Stimulated activated CD4-positive, alpha-beta T cell treated with anti-CD3 and anti-CD28 coated beads, Interleukin-1b, Interleukin-23, amount 100 ng/mL, for 24 hours (primary cell): ENCODE measurements at regions not wholly inside any gene's neighbourhood (a gene's known extent, or its start where the extent isn't known, plus 50 kb on each side); places are given as distances from the start of the nearest gene placed in this dataset.
"Not testable (repeated sequence)": the region's sequence is repeated elsewhere in the genome, so short reads cannot be mapped to it uniquely, and the experiment has no call there.

ENCODE experiments used
- DNase-seq, 4 experiments: peaks; one replicate each; pipeline ENCODE4 v3.0.0-alpha.2; 2020; ENCODE audit warnings: low read depth in 4 of 4, low spot score in 1 of 4

DNA sequence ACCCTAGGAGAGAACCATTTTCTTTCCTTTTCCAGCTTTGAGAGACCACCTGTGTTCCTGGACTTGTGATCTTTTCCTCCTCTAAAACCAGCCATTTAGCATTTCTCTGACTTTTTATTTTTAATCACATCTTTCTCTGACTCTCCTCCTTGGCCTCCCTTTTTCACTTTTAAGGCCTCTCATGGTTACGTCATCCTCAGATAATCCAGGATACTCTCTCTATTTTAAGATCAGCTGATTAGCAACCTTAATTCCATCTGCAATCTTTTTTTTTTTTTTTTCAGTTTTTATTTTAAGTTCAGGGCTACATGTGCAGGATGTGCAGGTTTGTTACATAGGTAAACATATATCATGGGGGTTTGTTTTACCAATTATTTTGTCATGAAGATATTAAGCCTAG lies 54.0 kb downstream of the RFPL4B start:
- no peak for DNase-seq

DNA sequence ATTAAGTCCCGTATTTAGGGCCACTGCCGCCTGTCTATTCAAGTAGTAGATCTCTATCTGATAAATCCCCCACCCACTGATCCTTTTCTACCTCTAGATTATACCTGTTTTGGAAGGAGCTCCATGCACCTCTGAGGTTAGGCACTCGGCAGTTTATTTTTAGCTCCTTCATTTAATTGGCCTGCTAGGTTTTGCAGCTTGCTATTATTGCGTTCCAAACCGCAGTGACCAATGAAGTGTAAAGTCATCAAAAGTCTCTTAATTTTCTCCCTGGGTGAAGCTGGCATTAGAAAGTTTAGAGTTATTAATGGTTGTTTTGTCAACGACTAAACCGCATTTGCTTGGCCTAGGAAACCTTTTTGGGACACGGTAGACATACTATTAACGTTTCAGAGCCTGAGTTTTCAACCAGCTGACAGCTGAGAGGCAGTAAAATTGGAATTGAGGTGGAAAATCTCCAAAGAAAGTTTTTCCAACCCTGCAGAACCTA lies 60.0 kb downstream of the RFPL4B start:
- DNase-seq, result no peak

DNA sequence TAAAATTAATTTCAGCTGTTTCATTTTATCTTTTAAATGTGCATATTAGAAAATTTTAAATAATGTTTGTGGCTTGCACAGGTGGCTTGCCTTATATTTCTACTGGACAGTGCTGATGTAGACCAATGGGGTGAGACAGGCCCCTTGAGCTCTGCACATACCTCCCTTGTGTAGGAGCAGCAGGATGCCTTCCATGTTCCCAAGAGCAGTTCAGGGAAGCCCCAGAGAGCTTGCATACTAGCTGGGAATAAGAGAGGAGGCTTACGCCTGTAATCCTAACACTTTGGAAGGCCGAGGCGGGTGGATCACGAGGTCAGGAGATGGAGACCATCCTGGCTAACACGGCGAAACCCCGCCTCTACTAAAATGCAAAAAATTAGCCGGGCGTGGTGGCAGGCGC lies 61.4 kb downstream of the RFPL4B start:
- DNase-seq, result no peak

DNA sequence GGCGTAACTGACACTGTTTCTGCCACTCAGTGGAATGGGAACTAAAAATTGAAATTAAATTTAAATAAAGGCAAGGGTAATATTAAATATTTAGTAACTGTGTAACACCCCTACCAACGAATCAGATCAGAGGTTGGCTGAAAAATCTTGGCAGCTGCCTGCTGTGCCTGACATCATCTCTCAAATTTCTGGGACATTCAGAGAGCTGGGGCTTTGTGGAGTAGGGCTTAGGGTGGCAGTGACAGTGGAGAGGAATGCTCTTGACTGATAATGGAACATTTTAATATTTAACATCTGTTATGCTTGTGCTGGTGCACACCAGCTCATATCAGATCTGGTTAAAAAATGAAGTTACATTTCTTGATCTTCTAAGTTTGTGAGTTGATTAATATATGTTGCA lies 62.2 kb downstream of the RFPL4B start:
- no peak for DNase-seq

DNA sequence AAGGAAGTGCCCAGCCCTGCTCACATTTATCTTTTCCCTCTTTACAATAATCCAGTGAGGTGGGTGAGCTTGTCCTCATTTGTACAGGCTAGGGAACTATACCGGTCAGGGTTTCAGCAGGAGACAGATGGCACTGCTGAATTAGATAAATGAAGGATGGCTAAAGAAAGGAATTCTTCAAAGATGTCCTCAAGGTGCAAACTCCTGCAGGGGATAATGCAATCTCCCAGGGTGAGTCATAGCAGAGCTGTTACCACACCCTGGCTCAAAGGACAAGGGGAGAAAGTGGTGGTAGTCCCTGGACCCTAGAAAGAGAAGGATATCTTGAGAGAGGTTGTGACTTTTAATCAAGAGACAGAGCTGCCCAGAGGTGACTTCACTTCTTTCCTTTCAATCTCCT lies 66.7 kb downstream of the RFPL4B start:
- no peak for DNase-seq

DNA sequence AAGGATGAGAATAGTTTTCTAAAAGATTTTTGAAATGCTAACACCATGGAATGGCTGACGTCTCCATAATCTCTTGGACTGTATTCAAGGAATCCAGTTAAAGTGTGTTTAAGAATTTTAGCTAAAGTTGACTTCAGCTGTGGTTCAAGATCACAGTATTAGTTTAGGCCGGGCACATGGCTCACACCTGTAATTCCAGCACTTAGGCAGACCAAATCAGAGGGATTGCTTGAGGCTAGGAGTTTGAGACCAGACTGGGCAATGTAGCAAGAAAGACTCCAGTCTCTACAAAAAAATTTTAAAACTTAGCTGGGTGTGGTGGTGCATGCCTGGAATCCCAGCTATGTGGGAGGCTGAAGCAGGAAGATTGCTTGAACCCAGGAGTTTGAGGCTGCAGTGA lies 68.2 kb downstream of the RFPL4B start:
- no peak for DNase-seq

DNA sequence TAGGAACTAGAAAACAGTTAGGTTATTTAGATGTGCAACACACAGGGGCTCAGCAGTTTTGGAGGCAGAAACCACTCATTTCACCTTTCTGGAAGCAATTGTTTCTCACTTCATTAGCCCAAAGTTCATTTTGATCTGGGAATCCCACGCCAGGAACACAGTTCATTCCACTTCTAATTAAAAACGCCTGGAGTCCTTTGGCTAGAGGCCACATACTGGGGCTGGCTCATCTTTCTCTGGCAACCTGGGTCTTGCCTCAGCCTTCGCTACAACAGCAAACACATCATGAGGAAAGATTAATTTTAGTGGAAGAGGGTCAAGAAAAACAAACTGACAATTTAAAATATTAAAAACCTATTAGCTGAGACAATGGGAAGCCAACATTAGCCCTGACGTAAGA lies 69.7 kb downstream of the RFPL4B start:
- DNase-seq, result no peak

DNA sequence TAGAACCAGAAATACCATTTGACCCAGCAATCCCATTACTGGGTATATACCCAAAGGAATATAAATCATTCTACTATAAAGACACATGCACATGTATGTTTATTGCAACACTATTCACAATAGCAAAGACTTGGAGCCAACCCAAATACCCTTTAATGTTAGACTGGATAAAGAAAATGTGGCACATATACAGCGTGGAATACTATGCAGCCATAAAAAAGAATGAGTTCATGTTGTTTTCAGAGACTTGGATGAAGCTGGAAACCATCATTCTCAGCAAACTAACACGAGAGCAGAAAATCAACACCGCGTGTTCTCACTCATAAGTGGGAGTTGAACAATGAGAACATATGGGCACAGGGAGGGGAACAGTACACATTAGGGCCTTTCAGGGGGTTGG lies 79.9 kb downstream of the RFPL4B start:
- not testable (repeated sequence) for DNase-seq

DNA sequence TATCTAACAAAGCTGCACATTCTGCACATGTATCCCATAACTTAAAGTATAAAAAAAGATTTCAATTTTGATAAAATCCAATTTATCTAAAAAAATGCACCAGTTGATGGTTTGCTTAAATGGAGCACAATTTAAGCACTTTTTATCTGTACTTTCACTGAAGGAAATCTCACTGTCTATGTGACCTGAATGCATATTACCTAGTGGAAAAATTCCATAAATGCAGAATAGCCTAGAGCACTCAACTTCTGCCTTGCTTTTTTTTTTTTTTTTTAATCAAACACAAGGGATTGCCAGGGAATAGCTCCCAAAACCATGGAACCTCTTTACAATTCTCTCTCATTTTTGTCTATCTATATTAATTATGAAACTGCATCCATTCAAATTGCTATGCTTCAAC lies 80.4 kb downstream of the RFPL4B start:
- DNase-seq, result no peak

DNA sequence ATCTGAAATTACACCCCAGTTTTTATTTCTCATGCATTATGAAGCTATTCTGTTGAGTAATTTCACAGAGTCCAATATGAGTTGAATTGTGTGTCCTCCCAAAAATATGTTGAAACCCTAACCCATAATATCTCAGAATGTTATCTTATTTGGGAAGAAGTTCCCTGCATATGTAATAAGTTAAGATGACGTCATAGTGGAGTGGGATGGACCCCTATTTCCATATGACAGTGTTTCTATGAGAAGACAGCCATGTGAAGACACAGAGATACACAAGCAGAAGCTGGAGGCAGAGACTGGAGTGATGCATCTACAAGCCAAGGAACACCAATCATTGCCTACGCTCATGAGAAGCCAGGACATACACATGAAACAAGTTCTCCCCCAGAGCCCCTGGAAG lies 81.3 kb downstream of the RFPL4B start:
- no peak for DNase-seq

DNA sequence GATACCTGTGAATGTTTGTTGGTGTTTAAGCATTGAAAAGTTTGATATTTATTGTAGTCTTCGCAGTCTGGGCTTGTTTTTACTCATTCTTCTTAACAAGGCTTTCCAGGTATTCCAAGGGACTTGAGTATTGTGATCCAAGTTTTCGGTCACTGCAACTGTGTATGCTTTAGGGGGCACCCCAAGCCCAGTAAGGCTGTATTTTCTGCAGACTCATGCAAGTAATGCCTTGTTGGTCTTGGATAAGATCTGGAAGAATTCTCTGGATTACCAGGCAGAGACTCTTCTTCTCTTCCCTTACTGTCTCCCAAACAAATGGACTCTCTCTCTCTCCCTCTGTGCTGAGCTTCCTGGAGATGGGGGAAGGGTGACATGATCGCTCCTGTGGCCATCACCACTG lies 82.1 kb downstream of the RFPL4B start:
- DNase-seq, result no peak

DNA sequence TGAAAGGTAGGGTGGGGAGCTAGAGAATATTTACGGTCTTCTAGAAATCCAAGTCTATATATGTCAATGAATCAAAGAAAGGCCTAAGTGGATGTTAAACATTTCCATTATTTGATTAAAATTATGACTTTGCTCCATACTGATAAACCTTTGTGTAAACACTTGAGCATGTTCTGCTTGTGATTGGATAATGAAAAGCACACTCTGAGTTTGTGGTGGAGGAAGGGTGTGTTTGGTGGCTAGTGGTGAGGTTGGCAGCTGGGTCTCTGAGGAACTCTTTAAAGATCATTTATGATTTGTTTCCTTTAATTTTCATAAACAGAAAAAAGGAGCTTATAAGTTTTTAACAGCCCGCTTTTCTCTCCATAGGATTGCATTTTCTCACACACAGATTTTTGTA lies 84.7 kb downstream of the RFPL4B start:
- DNase-seq, result no peak

DNA sequence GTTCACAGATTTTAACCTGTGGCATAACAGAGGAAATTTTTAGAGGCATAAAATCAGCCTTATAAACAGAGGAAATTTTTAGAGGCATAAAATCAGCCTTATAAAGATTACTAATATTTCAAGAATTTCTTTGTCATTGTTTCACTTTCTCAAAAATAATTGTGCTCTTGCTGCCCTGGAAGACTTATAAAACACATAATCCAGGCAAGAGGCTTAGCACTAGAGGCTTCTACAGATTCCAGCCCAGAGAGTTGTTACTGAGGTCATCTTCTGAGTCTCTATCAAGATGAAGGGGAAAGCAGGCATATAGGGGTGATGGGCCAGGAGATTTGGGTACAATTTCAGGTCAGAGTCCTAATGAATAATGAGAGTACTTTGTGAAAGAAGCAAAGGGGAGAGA lies 85.7 kb downstream of the RFPL4B start:
- DNase-seq, result no peak

DNA sequence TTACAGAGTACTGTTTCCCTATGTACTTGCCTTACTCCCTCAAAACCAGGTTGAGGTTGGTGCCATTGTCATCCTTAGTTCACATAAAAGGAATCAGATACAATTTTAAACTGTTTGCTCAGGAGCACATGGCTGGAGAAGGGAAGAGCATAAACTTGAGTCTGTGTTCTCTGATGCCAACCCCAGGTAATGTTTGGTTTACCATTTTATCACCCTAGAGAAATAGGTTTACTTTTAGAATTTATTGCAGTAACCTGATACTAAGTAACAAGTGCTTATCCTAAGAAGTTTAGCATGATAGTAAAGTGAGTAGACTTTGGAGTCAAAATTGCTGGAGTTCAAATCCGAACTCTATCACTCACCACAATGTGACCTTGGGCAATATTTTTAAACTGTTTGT lies 86.3 kb downstream of the RFPL4B start:
- no peak for DNase-seq

DNA sequence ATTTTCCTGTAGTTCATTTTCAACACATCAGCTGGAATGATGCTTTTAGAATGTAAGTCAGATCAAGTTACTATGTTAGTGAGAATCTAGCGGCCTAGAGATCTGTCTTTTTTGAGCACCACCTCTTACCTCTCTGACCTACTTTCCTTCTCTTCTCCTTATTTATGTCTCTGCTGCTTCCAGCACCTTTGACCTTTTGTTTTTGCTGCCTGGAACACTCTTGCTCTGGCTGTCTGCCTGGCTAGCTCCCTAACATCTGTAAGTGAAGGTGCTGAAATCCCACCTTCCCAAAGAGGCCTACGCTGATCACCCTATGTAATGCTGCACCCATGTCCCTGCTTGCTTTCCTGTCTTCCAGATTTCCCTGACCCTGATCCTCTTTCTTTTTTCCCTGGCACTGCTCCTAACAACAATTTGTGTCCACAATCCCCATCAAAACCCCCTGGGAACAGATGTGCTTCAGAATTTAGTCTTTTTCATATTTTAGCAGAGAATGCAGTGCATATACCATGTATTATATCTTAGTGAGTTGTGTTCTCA lies 87.8 kb downstream of the RFPL4B start:
- no peak for DNase-seq

DNA sequence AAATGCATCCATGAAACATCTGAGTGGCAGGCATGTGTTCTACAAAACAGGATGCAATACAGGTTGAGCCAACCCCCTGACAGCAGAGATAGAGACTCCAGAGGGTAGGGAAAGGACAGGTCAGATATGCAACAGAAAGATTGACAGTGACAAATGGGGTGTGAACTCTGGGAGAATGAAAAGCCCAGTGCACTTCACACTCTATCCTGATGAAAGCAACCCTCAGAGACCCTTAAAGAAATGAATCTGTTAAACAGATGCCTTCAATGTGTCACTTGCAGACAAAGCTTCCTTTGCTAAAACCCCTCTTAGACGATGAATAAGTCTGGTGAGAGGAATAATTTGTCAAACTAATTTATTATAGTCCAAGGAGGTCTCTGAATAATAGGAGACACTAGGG lies 89.9 kb downstream of the RFPL4B start:
- no peak for DNase-seq

DNA sequence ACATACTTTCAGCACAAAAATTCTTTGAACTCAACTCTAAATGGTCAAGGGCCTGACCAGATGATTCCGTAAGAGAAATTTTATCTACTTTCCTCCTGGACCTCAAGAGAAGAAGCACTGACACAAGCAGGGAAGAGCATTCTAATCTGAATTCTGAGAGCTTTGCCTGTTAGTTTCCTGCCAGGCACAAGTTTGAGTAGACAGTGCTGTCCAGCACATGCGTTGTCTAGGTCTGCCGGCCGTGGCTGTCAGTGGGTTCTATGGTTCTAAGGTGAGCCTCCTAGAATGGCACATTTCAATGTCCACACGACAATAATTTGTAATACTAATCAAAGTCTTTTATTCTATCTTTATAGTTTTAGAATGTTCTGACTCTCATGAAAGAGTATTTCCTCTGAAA lies 91.9 kb downstream of the RFPL4B start:
- no peak for DNase-seq

DNA sequence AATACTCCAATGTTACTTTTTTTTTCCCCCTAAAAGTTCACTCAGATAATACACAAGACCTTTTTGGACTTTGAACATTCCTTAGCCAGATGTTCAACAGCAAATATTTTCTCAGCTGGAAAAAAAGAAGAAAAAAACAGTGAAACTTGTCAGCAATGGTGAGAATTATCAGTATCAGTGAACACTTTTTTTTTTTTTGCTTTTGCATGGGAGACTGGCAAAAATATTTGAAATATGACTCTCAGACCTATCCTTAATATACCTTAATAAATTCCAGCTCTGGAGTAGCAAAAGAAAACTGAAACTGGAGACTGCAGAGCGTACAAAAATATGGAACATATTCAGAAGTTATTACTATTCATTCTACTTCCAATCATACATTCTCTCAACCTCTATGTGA lies 92.3 kb downstream of the RFPL4B start:
- DNase-seq, result no peak

DNA sequence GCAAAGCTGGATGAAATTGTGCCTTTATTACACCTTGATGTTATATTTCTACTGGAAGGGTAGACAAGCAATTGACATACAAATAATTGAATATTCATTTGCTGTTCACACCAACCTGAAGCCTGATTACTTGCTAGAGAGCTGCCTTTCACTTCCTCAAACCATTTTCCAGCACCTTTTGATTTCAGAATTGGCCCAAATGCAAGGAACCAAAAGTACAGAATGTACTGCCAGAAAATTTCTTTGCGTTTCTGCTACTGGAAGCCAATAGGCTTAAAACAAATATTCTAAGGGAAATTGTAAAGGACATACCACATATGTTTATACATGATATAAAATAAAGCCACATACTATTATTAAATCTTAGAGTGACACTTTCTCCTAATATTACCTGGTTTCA lies 94.5 kb downstream of the RFPL4B start:
- no peak for DNase-seq

DNA sequence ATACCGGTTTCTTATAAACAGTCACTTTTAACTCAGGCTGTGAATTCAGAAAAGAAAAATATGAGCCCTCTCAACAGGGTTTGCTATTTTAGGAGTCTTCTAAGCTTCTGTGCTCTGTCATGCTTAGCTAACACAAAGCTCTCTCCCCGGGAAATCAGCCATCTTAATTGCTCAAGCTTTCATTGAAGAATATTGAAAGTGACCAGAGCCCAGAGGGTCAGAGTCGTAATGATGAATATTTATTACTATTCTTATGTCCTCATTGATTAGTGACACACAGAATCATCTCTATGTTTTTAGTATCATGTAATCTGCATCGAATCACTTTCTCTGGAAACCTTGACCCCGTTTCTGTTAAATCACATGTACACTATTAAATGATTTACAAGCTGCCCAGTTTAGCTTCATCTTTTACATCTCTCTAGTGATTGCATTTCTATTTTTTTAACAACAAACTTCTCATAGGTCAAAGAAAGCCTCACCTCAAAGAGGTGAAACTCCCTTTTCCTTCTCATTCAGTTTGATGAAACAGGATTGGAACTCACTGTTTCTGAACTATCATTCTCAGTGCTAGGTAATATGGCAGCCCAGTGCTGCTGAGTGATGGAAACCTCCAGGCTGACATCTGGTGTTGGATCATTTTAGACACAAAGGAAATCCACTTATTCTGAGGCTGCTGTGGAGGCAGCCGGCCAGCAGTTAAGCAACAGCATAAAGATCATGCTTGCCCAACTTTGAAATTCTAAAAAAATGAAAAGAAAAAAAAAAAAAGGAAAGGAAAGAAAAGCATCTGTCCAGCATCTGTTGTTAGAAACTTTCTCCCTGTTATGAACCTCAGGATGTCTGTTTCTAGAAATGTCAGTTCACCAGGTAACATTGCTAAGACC lies 96.3 kb downstream of the RFPL4B start:
- no peak for DNase-seq

DNA sequence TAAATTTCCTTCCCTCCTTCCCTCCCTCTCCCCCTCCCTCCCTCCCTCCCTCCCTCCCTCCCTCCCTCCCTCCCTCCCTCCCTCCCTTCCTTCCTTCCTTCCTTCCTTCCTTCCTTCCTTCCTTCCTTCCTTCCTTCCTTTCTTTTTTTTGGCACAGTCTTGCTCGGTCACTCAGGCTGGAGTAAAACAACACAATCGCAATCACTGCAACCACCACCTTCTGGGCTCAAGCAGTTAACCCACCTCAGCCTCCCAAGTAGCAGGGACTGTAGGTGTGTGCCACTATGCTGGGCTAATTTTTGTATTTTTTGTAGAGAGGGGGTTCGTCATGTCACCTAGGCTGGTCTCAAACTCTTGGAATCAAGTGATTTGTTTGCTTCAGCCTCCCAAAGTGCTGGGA lies 101.7 kb downstream of the RFPL4B start:
- DNase-seq, result not testable (repeated sequence)

DNA sequence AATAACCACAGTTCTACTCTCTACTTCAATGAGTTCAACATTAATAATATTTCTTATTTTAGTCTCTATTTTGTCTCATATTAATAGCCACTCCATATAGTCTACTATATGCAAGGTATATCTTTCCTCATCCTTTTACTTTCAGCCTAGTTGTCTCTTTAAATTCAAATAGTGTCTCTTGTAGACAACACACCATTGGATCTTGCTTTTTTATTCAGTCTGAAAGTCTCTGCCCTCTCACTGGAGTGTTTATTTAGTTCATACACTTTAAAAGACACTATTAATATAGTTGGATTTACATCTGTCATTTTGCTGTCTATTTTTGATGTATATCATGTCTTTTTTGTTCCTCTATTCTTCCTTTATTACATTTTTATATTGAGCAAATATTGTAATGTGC lies 103.5 kb downstream of the RFPL4B start:
- no peak for DNase-seq

DNA sequence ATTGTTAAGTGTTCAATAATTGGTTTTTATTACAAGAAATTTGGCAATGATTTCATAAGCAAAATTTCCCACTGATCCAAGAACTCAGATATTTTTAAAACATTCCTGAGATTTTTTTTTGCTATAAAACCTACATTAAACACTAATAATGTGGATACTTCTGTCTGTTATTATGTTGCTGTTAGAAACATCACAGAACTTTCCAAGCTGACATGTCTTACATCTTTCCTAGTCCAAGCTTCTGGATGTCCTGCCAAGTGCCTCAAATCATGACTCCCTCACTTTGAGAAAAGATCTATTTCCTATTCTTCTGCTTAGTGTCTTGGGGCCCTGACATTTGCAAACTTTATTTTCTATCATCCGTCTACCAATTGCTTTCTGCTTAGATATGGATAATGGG lies 110.8 kb downstream of the RFPL4B start:
- DNase-seq, result no peak
